SK-N-SH (cell line): ENCODE measurements at regions not wholly inside any gene's neighbourhood (a gene's known extent, or its start where the extent isn't known, plus 50 kb on each side); places are given as distances from the start of the nearest gene placed in this dataset.

Experiments
- CTCF ChIA-PET: fragments of 300-600, 350-600 bp; formaldehyde crosslinking; extraction: SDS; loops from one replicate; lab custom pipeline; 2021; lab: Yijun Ruan, JAX
- POLR2A ChIA-PET: fragments of 350-600 bp; sonication (Branson Sonifier 250); formaldehyde crosslinking; extraction: SDS; loops from one replicate; lab custom pipeline; 2020; ENCODE audit warnings: antibody characterized with exemption, inconsistent platforms; lab: Yijun Ruan, JAX
- DNase-seq: peaks from one replicate; pipeline ENCODE4 v3.0.0; 2012
- H2AFZ ChIP-seq: fragments of 200-600 bp; sonication (generic); 2 replicates; pipeline ENCODE4 v1.8.1; 2016; ENCODE audit warnings: antibody characterized with exemption, mild to moderate bottlenecking, low read depth
- H3F3A ChIP-seq: fragments of 200-600 bp; sonication (generic); replicated peaks from 2 replicates; pipeline ENCODE3; 2016; ENCODE audit warnings: antibody characterized with exemption, mild to moderate bottlenecking; ENCODE audit not compliant: insufficient read depth
- H3K27ac ChIP-seq, 2 experiments: fragments of 200-500 bp in 1 of 2; fragments of 200-600 bp in 1 of 2; sonication (Bioruptor generic) in 1 of 2; sonication (generic), shearing (Covaris generic) in 1 of 2; 2 replicates each; pipeline versions ENCODE4 v1.5.1 to v1.6.1; 2014 to 2016; ENCODE audit warnings: low read depth in 2 of 2, inconsistent platforms in 1 of 2, low read length in 1 of 2, mild to moderate bottlenecking in 1 of 2, mixed read lengths in 1 of 2
- H3K27me3 ChIP-seq: fragments of 200-600 bp; sonication (generic), shearing (Covaris generic); 2 replicates; pipeline ENCODE4 v1.6.1; 2016; ENCODE audit warnings: mixed run types; ENCODE audit not compliant: insufficient read depth
- H3K36me3 ChIP-seq, 2 experiments: fragments of 200-500 bp in 1 of 2; fragments of 200-600 bp in 1 of 2; sonication (Bioruptor generic) in 1 of 2; sonication (generic) in 1 of 2; replicated peaks in 1 of 2; 2 replicates each; pipeline versions ENCODE3 to v1.5.1; 2014 to 2016; ENCODE audit warnings: low read length in 1 of 2, mild to moderate bottlenecking in 1 of 2; ENCODE audit not compliant: insufficient read depth in 2 of 2, control insufficient read depth in 1 of 2
- H3K4me1 ChIP-seq, 2 experiments: fragments of 200-500 bp in 1 of 2; fragments of 200-600 bp in 1 of 2; sonication (Bioruptor generic) in 1 of 2; sonication (generic), shearing (Covaris generic) in 1 of 2; 2 replicates each; pipeline versions ENCODE4 v1.5.1 to v1.6.1; 2014 to 2016; ENCODE audit warnings: low read depth in 1 of 2, low read length in 1 of 2, mixed run types in 1 of 2; ENCODE audit not compliant: insufficient read depth in 2 of 2, control insufficient read depth in 1 of 2
- H3K4me2 ChIP-seq: fragments of 200-600 bp; sonication (generic), shearing (Covaris generic); 2 replicates; pipeline ENCODE4 v1.6.1; 2017; ENCODE audit warnings: mixed run types
- H3K4me3 ChIP-seq, 2 experiments: fragments of 200-500 bp in 1 of 2; fragments of 200-600 bp in 1 of 2; sonication (Bioruptor generic) in 1 of 2; sonication (generic), shearing (Covaris generic) in 1 of 2; 2 replicates each; pipeline versions ENCODE4 v1.5.1 to v1.8.1; 2014 to 2016; ENCODE audit warnings: low read depth in 2 of 2, inconsistent platforms in 1 of 2, low read length in 1 of 2, mild to moderate bottlenecking in 1 of 2, mixed read lengths in 1 of 2, moderate library complexity in 1 of 2
- H3K79me2 ChIP-seq: fragments of 200-600 bp; sonication (generic); 2 replicates; pipeline ENCODE4 v1.8.1; 2017; ENCODE audit warnings: mild to moderate bottlenecking; ENCODE audit not compliant: insufficient read depth
- H3K9ac ChIP-seq: fragments of 200-600 bp; sonication (generic); 2 replicates; pipeline ENCODE4 v1.6.1; 2017; ENCODE audit warnings: mixed run types
- H3K9me2 ChIP-seq: fragments of 200-600 bp; sonication (generic); 2 replicates; pipeline ENCODE4 v1.6.1; 2017; ENCODE audit warnings: mixed run types
- H3K9me3 ChIP-seq: fragments of 200-600 bp; sonication (generic); 2 replicates; pipeline ENCODE4 v1.6.1; 2017; ENCODE audit warnings: mixed run types, mild to moderate bottlenecking, moderate library complexity
- H4K20me1 ChIP-seq: fragments of 200-600 bp; sonication (generic); 2 replicates; pipeline ENCODE4 v1.6.1; 2017; ENCODE audit warnings: mild to moderate bottlenecking, mixed run types; ENCODE audit not compliant: insufficient read depth
- EZH2phosphoT487 ChIP-seq: fragments of 200-600 bp; sonication (generic); IDR thresholded peaks from 2 replicates; pipeline ENCODE4 v1.6.1; 2017; ENCODE audit warnings: low read depth, mixed run types, mild to moderate bottlenecking, antibody characterized with exemption, moderate library complexity, borderline replicate concordance
- FOXJ3 ChIP-seq: sonication (generic); formaldehyde crosslinking; IDR thresholded peaks from 2 replicates; pipeline ENCODE4 v1.5.1; 2020; ENCODE audit warnings: mild to moderate bottlenecking, missing genetic modification reagents
- GATA2 ChIP-seq: sonication (generic); formaldehyde crosslinking; IDR thresholded peaks from 2 replicates; pipeline ENCODE4 v1.5.0; 2020; ENCODE audit warnings: mild to moderate bottlenecking, missing genetic modification reagents
- MXI1 ChIP-seq: IDR thresholded peaks from 2 replicates; pipeline ENCODE4 v1.6.1; 2012; ENCODE audit warnings: mild to moderate bottlenecking, low read depth, low read length, improper control_type of control experiment
- NFIC ChIP-seq: IDR thresholded peaks from 2 replicates; pipeline ENCODE4 v1.4.0; 2012; ENCODE audit warnings: borderline replicate concordance
- NRF1 ChIP-seq: IDR thresholded peaks from 2 replicates; pipeline ENCODE4 v1.6.1; 2012; ENCODE audit warnings: low read depth, mild to moderate bottlenecking, low read length
- RAD21 ChIP-seq: IDR thresholded peaks from 2 replicates; pipeline ENCODE4 v1.6.1; 2012; ENCODE audit warnings: mild to moderate bottlenecking, low read length
- RXRA ChIP-seq: IDR thresholded peaks from 2 replicates; pipeline ENCODE4 v1.4.0; 2012; ENCODE audit warnings: low read depth, mild to moderate bottlenecking, borderline replicate concordance
- SIN3A ChIP-seq: IDR thresholded peaks from 2 replicates; pipeline ENCODE4 v1.6.1; 2012; ENCODE audit warnings: low read depth, mild to moderate bottlenecking, low read length, moderate library complexity, borderline replicate concordance
- SMC3 ChIP-seq: IDR thresholded peaks from 2 replicates; pipeline ENCODE4 v1.6.1; 2012; ENCODE audit warnings: low read depth, low read length, improper control_type of control experiment
- TAF1 ChIP-seq: IDR thresholded peaks from 2 replicates; pipeline ENCODE4 v1.6.1; 2012; ENCODE audit warnings: low read depth, mild to moderate bottlenecking, low read length, moderate library complexity, borderline replicate concordance
- TCF12 ChIP-seq: IDR thresholded peaks from 2 replicates; pipeline ENCODE4 v1.4.0; 2012
- WGBS: methylation state at CpG from one replicate; pipeline ENCODE4 v1.1.6; 2017; ENCODE audit warnings: low lambda C conversion rate; 5-methylcytosine and 5-hydroxymethylcytosine counted together
- TF ChIP-seq, protein P1 (sequence below): fragments of 150-350 bp; IDR thresholded peaks from 2 replicates; pipeline ENCODE4 v1.6.1; 2016; ENCODE audit warnings: mild to moderate bottlenecking, low read depth, low read length
- TF ChIP-seq, protein P2 (sequence below): IDR thresholded peaks from 2 replicates; pipeline ENCODE4 v1.4.0; 2012; ENCODE audit warnings: low read depth
- TF ChIP-seq, protein P3 (sequence below): IDR thresholded peaks from 2 replicates; pipeline ENCODE4; 2012
- TF ChIP-seq, protein P4 (sequence below): fragments of 150-350 bp; IDR thresholded peaks from 2 replicates; pipeline ENCODE4 v1.6.1; 2017; ENCODE audit warnings: antibody characterized with exemption, low read length, low read depth, borderline replicate concordance
- TF ChIP-seq, protein P5 (sequence below): fragments of 200-600 bp; sonication (generic); IDR thresholded peaks from 2 replicates; pipeline ENCODE4 v1.6.1; 2017; ENCODE audit warnings: antibody characterized with exemption, mild to moderate bottlenecking, moderate library complexity

DNA sequence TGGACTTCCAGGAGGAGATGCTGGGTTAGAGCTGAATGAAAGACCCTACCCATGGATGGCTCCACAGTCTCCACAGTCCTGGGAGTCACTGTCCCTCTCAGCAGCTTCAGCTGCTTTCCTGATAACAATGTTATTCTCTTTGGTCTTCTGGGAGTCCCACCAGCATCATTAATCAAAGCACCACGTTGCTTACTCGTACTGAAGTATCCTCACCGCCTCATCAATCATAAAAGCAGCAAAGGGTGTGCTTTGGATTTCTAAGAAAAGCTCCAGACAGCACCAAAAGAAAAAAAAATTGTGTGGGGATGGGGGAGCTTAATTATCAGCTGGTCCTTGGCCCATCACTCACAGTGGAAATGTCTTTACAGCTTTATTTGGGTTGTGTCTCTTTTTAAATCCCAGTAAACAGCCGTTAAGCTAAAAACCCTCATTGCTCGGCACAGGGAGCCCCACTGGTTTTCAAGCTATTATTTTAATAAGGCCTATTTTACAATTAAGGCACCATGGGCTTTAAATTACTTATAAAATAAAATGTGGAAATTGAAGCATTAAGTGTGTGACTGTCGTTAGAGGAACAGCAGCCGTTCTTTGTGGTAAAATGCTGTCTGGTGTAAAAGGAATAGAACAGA lies 538.0 kb downstream of the EBF1 start:
- no peak for DNase-seq
- Histone ChIP-seq H3K4me1 (no peaks in the 10 kb centered on the region), H3K27me3 (no peaks in the 10 kb centered on the region), H3K27ac (no peak overlapping the region), H3K9me2 (no peaks in the 10 kb centered on the region), H3K9ac (no peak overlapping the region), H3K36me3 (no peaks in the 10 kb centered on the region), H2AFZ (no peak overlapping the region), H3K4me3 (no peak overlapping the region), H3K4me2 (no peak overlapping the region), H3F3A (no peaks in the 10 kb centered on the region), H3K79me2 (no peaks in the 10 kb centered on the region), H3K9me3 (no peaks in the 10 kb centered on the region), H4K20me1 (no peaks in the 10 kb centered on the region)
- WGBS: 35% methylated on average over 7 of the region's 7 CpGs
- ChIA-PET CTCF (interaction anchor here (0.9 kb wide), 1 partner anchor 10 kb away, joined by 3 read pairs; no protein-coding TSS in a partner anchor), POLR2A (no interaction called here)
- no peak for TF ChIP-seq MXI1
- no peak for TF ChIP-seq FOXJ3 (CRISPR knock-in tag)

DNA sequence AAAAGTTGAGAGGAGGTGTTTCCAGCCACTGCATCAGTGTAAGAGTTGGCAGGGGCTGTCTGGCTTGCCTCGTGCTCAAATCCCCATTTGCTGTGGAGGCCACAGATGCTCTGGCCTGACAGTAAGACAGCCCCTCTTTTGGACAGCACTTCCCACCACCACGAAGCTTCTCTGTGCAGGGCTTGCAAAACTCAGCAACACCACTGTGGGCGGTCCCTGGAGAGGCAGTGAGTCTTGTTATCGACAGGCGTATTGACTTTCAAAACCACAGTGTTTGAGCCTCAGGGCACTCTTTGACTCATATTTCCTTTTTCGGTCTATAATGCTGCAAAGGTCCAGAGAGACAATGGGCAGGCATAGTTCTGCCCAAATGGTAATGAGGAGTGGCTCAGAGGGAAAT lies 539.5 kb downstream of the EBF1 start:
- no peak overlapping the region for H3K4me2 ChIP-seq
- ChIA-PET CTCF (no interaction called here), POLR2A (no interaction called here)
- H3K79me2 ChIP-seq: no peaks in the 10 kb centered on the region
- no peaks in the 10 kb centered on the region for H3K27me3 ChIP-seq
- WGBS: 41% methylated on average over 6 of the region's 6 CpGs
- no peak overlapping the region for H3K27ac ChIP-seq
- H3F3A ChIP-seq: no peaks in the 10 kb centered on the region
- no peaks in the 10 kb centered on the region for H3K36me3 ChIP-seq
- TF ChIP-seq GATA2 (CRISPR knock-in tag) (no peak), NFIC (no peak), TAF1 (no peak), SMC3 (no peak), RXRA (no peak), EZH2phosphoT487 (no peak)
- TF ChIP-seq, protein P1, sequence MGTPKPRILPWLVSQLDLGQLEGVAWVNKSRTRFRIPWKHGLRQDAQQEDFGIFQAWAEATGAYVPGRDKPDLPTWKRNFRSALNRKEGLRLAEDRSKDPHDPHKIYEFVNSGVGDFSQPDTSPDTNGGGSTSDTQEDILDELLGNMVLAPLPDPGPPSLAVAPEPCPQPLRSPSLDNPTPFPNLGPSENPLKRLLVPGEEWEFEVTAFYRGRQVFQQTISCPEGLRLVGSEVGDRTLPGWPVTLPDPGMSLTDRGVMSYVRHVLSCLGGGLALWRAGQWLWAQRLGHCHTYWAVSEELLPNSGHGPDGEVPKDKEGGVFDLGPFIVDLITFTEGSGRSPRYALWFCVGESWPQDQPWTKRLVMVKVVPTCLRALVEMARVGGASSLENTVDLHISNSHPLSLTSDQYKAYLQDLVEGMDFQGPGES: no peak
- H3K4me1 ChIP-seq: no peaks in the 10 kb centered on the region
- no peaks in the 10 kb centered on the region for H3K9me3 ChIP-seq
- no peak overlapping the region for H2AFZ ChIP-seq
- no peaks in the 10 kb centered on the region for H3K9me2 ChIP-seq
- no peak for DNase-seq
- no peaks in the 10 kb centered on the region for H4K20me1 ChIP-seq
- no peak overlapping the region for H3K4me3 ChIP-seq
- no peak overlapping the region for H3K9ac ChIP-seq

DNA sequence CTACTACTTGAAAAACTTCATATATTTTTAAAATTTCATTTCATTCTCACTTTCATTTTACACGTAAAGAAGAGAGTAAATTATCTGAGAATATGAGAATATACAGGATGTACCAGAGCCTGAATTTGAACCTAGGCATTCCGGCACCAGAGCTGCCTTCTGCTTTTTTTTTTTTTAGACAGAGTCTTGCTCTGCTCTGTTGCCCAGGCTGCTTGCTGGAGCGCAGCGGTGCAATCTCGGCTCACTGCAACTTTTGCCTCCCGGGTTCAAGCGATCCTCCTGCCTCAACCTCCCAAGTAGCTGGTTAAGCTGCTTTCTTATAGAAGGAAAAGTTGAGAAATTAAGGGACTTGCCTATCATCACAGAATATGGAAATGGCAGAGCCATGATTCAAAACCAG lies 540.1 kb downstream of the EBF1 start:
- Histone ChIP-seq H3K79me2 (no peaks in the 10 kb centered on the region), H3K36me3 (no peaks in the 10 kb centered on the region), H3K4me1 (no peaks in the 10 kb centered on the region), H4K20me1 (no peaks in the 10 kb centered on the region), H3K9me3 (no peaks in the 10 kb centered on the region), H3K4me2 (no peak overlapping the region), H3K27ac (no peak overlapping the region), H3K9ac (no peak overlapping the region), H3K4me3 (no peak overlapping the region), H3F3A (no peaks in the 10 kb centered on the region), H3K9me2 (no peaks in the 10 kb centered on the region), H2AFZ (no peak overlapping the region), H3K27me3 (no peaks in the 10 kb centered on the region)
- no peak for DNase-seq
- TF ChIP-seq, protein P2, sequence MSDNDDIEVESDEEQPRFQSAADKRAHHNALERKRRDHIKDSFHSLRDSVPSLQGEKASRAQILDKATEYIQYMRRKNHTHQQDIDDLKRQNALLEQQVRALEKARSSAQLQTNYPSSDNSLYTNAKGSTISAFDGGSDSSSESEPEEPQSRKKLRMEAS: no peak
- TF ChIP-seq EZH2phosphoT487 (no peak), NRF1 (no peak), FOXJ3 (CRISPR knock-in tag) (no peak), RAD21 (no peak), MXI1 (no peak), TCF12 (no peak), SMC3 (no peak), SIN3A (no peak)
- TF ChIP-seq, protein P3, sequence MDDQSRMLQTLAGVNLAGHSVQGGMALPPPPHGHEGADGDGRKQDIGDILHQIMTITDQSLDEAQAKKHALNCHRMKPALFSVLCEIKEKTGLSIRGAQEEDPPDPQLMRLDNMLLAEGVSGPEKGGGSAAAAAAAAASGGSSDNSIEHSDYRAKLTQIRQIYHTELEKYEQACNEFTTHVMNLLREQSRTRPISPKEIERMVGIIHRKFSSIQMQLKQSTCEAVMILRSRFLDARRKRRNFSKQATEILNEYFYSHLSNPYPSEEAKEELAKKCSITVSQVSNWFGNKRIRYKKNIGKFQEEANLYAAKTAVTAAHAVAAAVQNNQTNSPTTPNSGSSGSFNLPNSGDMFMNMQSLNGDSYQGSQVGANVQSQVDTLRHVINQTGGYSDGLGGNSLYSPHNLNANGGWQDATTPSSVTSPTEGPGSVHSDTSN: no peak
- TF ChIP-seq, protein P4, sequence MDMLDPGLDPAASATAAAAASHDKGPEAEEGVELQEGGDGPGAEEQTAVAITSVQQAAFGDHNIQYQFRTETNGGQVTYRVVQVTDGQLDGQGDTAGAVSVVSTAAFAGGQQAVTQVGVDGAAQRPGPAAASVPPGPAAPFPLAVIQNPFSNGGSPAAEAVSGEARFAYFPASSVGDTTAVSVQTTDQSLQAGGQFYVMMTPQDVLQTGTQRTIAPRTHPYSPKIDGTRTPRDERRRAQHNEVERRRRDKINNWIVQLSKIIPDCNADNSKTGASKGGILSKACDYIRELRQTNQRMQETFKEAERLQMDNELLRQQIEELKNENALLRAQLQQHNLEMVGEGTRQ: no peak
- TF ChIP-seq, protein P5, sequence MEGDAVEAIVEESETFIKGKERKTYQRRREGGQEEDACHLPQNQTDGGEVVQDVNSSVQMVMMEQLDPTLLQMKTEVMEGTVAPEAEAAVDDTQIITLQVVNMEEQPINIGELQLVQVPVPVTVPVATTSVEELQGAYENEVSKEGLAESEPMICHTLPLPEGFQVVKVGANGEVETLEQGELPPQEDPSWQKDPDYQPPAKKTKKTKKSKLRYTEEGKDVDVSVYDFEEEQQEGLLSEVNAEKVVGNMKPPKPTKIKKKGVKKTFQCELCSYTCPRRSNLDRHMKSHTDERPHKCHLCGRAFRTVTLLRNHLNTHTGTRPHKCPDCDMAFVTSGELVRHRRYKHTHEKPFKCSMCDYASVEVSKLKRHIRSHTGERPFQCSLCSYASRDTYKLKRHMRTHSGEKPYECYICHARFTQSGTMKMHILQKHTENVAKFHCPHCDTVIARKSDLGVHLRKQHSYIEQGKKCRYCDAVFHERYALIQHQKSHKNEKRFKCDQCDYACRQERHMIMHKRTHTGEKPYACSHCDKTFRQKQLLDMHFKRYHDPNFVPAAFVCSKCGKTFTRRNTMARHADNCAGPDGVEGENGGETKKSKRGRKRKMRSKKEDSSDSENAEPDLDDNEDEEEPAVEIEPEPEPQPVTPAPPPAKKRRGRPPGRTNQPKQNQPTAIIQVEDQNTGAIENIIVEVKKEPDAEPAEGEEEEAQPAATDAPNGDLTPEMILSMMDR: no peak
- 73% methylated on average over 7 of the region's 7 CpGs for WGBS
- CTCF ChIA-PET: no interaction called here
- POLR2A ChIA-PET: no interaction called here
